HG02970 (cell line): ENCODE measurements at regions not wholly inside any gene's neighbourhood (a gene's known extent, or its start where the extent isn't known, plus 50 kb on each side); places are given as distances from the start of the nearest gene placed in this dataset.

ENCODE experiments used
- ATAC-seq: cut with Tn5 transposase; IDR thresholded peaks from one replicate; pipeline ENCODE4 v1.9.1; 2021; ENCODE audit warnings: mild to moderate bottlenecking, moderate library complexity, moderate number of reproducible peaks; ENCODE audit not compliant: unreplicated experiment, low FRiP score

- no peak for ATAC-seq
Observed at GRCh38 chr1:56418151-56418631, 161.2 kb downstream of the PLPP3 start.

- no peak for ATAC-seq
Observed at GRCh38 chr1:56417646-56418045, 161.7 kb downstream of the PLPP3 start.

- no peak for ATAC-seq
Observed at GRCh38 chr1:56416495-56416894, 162.9 kb downstream of the PLPP3 start.

- no peak for ATAC-seq
Observed at GRCh38 chr1:56415720-56416119, 163.6 kb downstream of the PLPP3 start.

- no peak for ATAC-seq
Observed at GRCh38 chr1:56415258-56415657, 164.1 kb downstream of the PLPP3 start.

- ATAC-seq, result no peak
Observed at GRCh38 chr1:56414728-56415224, 164.6 kb downstream of the PLPP3 start.

- ATAC-seq, result no peak
Observed at GRCh38 chr1:56413671-56414199, 165.6 kb downstream of the PLPP3 start.

- ATAC-seq, result no peak
Observed at GRCh38 chr1:56411484-56412180, 167.7 kb downstream of the PLPP3 start.

GRCh38 chr1:56411021-56411420 lies 168.3 kb downstream of the PLPP3 start:
- ATAC-seq, result no peak

GRCh38 chr1:56410405-56410804 lies 169.0 kb downstream of the PLPP3 start:
- no peak for ATAC-seq

GRCh38 chr1:56409112-56409691 lies 170.2 kb downstream of the PLPP3 start:
- no peak for ATAC-seq

GRCh38 chr1:56406821-56407220 lies 172.5 kb downstream of the PLPP3 start:
- ATAC-seq, result no peak

GRCh38 chr1:56404561-56405030 lies 174.8 kb downstream of the PLPP3 start:
- no peak for ATAC-seq

- no peak for ATAC-seq
Observed at GRCh38 chr1:56404066-56404465, 175.3 kb downstream of the PLPP3 start.

GRCh38 chr1:56403321-56403720 lies 176.0 kb downstream of the PLPP3 start:
- no peak for ATAC-seq

- ATAC-seq, result no peak
Observed at GRCh38 chr1:56401191-56401590, 178.2 kb downstream of the PLPP3 start.

GRCh38 chr1:56400526-56400925 lies 178.8 kb downstream of the PLPP3 start:
- no peak for ATAC-seq

- no peak for ATAC-seq
Observed at GRCh38 chr1:56399795-56400194, 179.6 kb downstream of the PLPP3 start.

- no peak for ATAC-seq
Observed at GRCh38 chr1:56399326-56399725, 180.0 kb downstream of the PLPP3 start.

- ATAC-seq, result no peak
Observed at GRCh38 chr1:56397811-56398231, 181.5 kb downstream of the PLPP3 start.

GRCh38 chr1:56397409-56397808 lies 182.0 kb downstream of the PLPP3 start:
- no peak for ATAC-seq

- ATAC-seq, result no peak
Observed at GRCh38 chr1:56396581-56396980, 182.8 kb downstream of the PLPP3 start.
